Neutrophil (primary cell): ENCODE measurements at regions not wholly inside any gene's neighbourhood (a gene's known extent, or its start where the extent isn't known, plus 50 kb on each side); places are given as distances from the start of the nearest gene placed in this dataset.
"Not testable (repeated sequence)": the region's sequence is repeated elsewhere in the genome, so short reads cannot be mapped to it uniquely, and the experiment has no call there.

Experiments used
- H3K27ac ChIP-seq: fragments of 200-600 bp; sonication (generic); 2 replicates; pipeline ENCODE4 v1.5.1; 2016; ENCODE audit warnings: mild to moderate bottlenecking, moderate library complexity
- H3K27me3 ChIP-seq: fragments of 200-600 bp; sonication (generic); 2 replicates; pipeline ENCODE4 v1.6.0; 2016; ENCODE audit warnings: mild to moderate bottlenecking
- H3K36me3 ChIP-seq: fragments of 200-600 bp; sonication (generic); 2 replicates; pipeline ENCODE4 v1.5.1; 2017
- H3K4me1 ChIP-seq, 2 experiments: fragments of 200-600 bp in 1 of 2; sonication (generic) in 1 of 2; 1 replicate in 1 of 2; 2 replicates in 1 of 2; pipeline versions ENCODE4 v1.5.1 to v1.6.1; 2013 to 2016; ENCODE audit warnings: low read depth in 1 of 2, low read length in 1 of 2, mild to moderate bottlenecking in 1 of 2, moderate library complexity in 1 of 2; ENCODE audit not compliant: control insufficient read depth in 1 of 2, insufficient read depth in 1 of 2
- H3K4me3 ChIP-seq, 2 experiments: fragments of 200-600 bp in 1 of 2; sonication (generic) in 1 of 2; 1 replicate in 1 of 2; 2 replicates in 1 of 2; pipeline ENCODE4 v1.5.1; 2013 to 2016; ENCODE audit warnings: low read depth in 1 of 2, low read length in 1 of 2, mild to moderate bottlenecking in 1 of 2, moderate library complexity in 1 of 2
- H3K9me3 ChIP-seq: fragments of 200-600 bp; sonication (generic); 2 replicates; pipeline ENCODE4 v1.5.1; 2016
- CTCF ChIP-seq: fragments of 200-600 bp; sonication (generic); IDR thresholded peaks from 2 replicates; pipeline ENCODE4 v1.5.1; 2016; ENCODE audit warnings: antibody characterized with exemption

- no peak for TF ChIP-seq CTCF
- no peaks in the 10 kb centered on the region for H3K9me3 ChIP-seq
- no peak overlapping the region for H3K4me3 ChIP-seq
- no peaks in the 10 kb centered on the region for H3K36me3 ChIP-seq
- H3K27me3 ChIP-seq = no peaks in the 10 kb centered on the region
- no peak overlapping the region for H3K27ac ChIP-seq
- H3K4me1 ChIP-seq = no peaks in the 10 kb centered on the region
Observed at GRCh38 chr1:199909137-199909536, 118.4 kb upstream of the NR5A2 start.

GRCh38 chr1:199913318-199913717 is 114.2 kb upstream of the NR5A2 start:
- no peak for TF ChIP-seq CTCF
- no peaks in the 10 kb centered on the region for H3K36me3 ChIP-seq
- no peak overlapping the region for H3K27ac ChIP-seq
- H3K4me3 ChIP-seq = no peak overlapping the region
- no peaks in the 10 kb centered on the region for H3K4me1 ChIP-seq
- H3K27me3 ChIP-seq = no peaks in the 10 kb centered on the region
- no peaks in the 10 kb centered on the region for H3K9me3 ChIP-seq

- Histone ChIP-seq H3K27ac (no peak overlapping the region), H3K4me1 (no peaks in the 10 kb centered on the region), H3K36me3 (no peaks in the 10 kb centered on the region), H3K27me3 (no peaks in the 10 kb centered on the region), H3K9me3 (no peaks in the 10 kb centered on the region), H3K4me3 (no peak overlapping the region)
- TF ChIP-seq CTCF = no peak
Observed at GRCh38 chr1:199914546-199914945, 113.0 kb upstream of the NR5A2 start.

GRCh38 chr1:199918196-199918769 is 109.2 kb upstream of the NR5A2 start:
- Histone ChIP-seq H3K27ac (no peak overlapping the region), H3K27me3 (no peaks in the 10 kb centered on the region)
- no peak for TF ChIP-seq CTCF

GRCh38 chr1:199920635-199921034 is 106.9 kb upstream of the NR5A2 start:
- Histone ChIP-seq H3K9me3 (no peaks in the 10 kb centered on the region), H3K4me3 (no peak overlapping the region), H3K27ac (no peak overlapping the region), H3K4me1 (no peaks in the 10 kb centered on the region), H3K27me3 (no peaks in the 10 kb centered on the region), H3K36me3 (no peaks in the 10 kb centered on the region)
- TF ChIP-seq CTCF = no peak

More at GRCh38 chr1:199918196-199918769, 109.2 kb upstream of the NR5A2 start:
- no peaks in the 10 kb centered on the region for H3K9me3 ChIP-seq
- no peak overlapping the region for H3K4me3 ChIP-seq
- no peaks in the 10 kb centered on the region for H3K36me3 ChIP-seq
- H3K4me1 ChIP-seq = no peaks in the 10 kb centered on the region

GRCh38 chr1:199929556-199929955 is 98.0 kb upstream of the NR5A2 start:
- Histone ChIP-seq H3K27ac (no peak overlapping the region), H3K27me3 (no peaks in the 10 kb centered on the region), H3K9me3 (no peaks in the 10 kb centered on the region), H3K36me3 (no peaks in the 10 kb centered on the region), H3K4me3 (no peak overlapping the region), H3K4me1 (peaks cover 4 to 9% of the 10 kb centered on the region in 2 experiments)
- no peak for TF ChIP-seq CTCF

GRCh38 chr1:199930067-199930466 is 97.4 kb upstream of the NR5A2 start:
- H3K4me3 ChIP-seq, H3K36me3 ChIP-seq, H3K9me3 ChIP-seq, H3K4me1 ChIP-seq, H3K27me3 ChIP-seq, H3K27ac ChIP-seq: not testable (repeated sequence)
